GM12878 (cell line): ENCODE measurements at regions not wholly inside any gene's neighbourhood (a gene's known extent, or its start where the extent isn't known, plus 50 kb on each side); places are given as distances from the start of the nearest gene placed in this dataset.

Source experiments
- CBFB ChIP-seq: IDR thresholded peaks from 2 replicates; pipeline ENCODE4 v1.6.1; 2016; ENCODE audit warnings: antibody characterized with exemption, low read depth
- CTCF ChIP-seq, 3 experiments: IDR thresholded peaks in 2 of 3; conservative IDR thresholded peaks in 1 of 3; 2 replicates each; pipeline ENCODE4 v1.5.1; 2011; ENCODE audit warnings: low read depth in 3 of 3, low read length in 3 of 3, mild to moderate bottlenecking in 3 of 3, control low read depth in 2 of 3, moderate library complexity in 2 of 3, inconsistent platforms in 1 of 3, mixed read lengths in 1 of 3; ENCODE audit not compliant: control insufficient read depth in 2 of 3, insufficient read depth in 1 of 3; ENCODE audit errors: extremely low read depth in 1 of 3
- CUX1 ChIP-seq: IDR thresholded peaks from 2 replicates; pipeline ENCODE4 v1.6.1; 2012; ENCODE audit warnings: improper control_type of control experiment, low read depth, low read length; ENCODE audit not compliant: insufficient replicate concordance
- E2F4 ChIP-seq: IDR thresholded peaks from 2 replicates; pipeline ENCODE4 v1.6.1; 2012; ENCODE audit warnings: low read depth, low read length, improper control_type of control experiment
- POLR2AphosphoS5 ChIP-seq: IDR thresholded peaks from 2 replicates; pipeline ENCODE4 v1.6.1; 2011; ENCODE audit warnings: mild to moderate bottlenecking, low read length, inconsistent platforms
- SP1 ChIP-seq: IDR thresholded peaks from one replicate; pipeline ENCODE4 v1.6.1; 2011; ENCODE audit warnings: low read depth, low read length

GRCh38 chr17:57197466-57198071 is 58.8 kb upstream of the MSI2 start:
- TF ChIP-seq POLR2AphosphoS5: no peak
- no peak for TF ChIP-seq CUX1
- TF ChIP-seq CBFB: no peak
- TF ChIP-seq E2F4: no peak
- no peak for TF ChIP-seq CTCF (IDR thresholded peaks at IDR 0.05 in 2 of 3, conservative IDR thresholded peaks at IDR 0.05 in 1 of 3; ENCODE audit: control insufficient read depth in 2 of 3, extremely low read depth in 1 of 3, insufficient read depth in 1 of 3, low read depth in 3 of 3, low read length in 3 of 3)
- no peak for TF ChIP-seq SP1
